GM21619 (cell line): ENCODE measurements at regions not wholly inside any gene's neighbourhood (a gene's known extent, or its start where the extent isn't known, plus 50 kb on each side); places are given as distances from the start of the nearest gene placed in this dataset.

Experiments
- ATAC-seq: cut with Tn5 transposase; IDR thresholded peaks from one replicate; pipeline ENCODE4 v1.9.1; 2021; ENCODE audit not compliant: unreplicated experiment

- ATAC-seq, result no peak
These were observed 86.5 kb upstream of the KAZN start for GRCh38 chr1:14511796-14512585.

GRCh38 chr1:14513111-14513510, 85.4 kb upstream of the KAZN start:
- ATAC-seq, result no peak

DNA sequence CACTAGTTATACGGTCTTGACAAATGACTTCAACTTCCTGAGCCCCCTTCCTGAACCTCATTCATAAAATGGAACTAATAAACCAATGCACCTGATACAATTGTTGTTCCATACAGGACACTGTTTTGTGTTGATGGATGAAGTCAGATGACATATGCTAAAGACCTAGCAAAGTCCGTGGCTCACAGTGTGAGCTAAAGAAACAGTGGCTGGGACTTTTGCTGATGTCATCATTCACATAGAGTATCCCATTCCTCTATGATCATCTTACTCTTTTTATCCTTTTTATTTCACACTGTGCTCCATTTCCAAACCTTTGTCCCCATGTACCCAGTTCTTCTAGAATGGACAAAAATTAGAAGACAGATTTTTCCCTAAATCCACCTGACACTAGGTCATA, 83.7 kb upstream of the KAZN start:
- no peak for ATAC-seq

- ATAC-seq, result no peak
These were observed 81.3 kb upstream of the KAZN start for GRCh38 chr1:14516974-14517840.

DNA sequence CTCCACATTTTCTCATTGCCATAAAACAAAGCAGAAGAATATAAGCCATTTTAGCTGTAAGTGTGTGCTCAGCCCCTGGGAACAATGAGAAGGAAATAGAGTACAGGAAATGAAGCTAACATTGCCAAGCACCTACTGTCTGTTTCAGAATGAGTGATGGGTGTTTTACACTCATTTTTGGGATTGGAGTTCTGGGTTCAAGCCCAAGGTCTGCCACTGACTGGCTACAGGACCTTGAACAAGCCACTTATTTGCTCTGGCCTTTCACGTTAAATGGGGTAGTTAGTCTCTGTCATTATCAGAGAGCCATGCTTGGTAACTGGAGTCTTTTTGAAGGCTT, 80.7 kb upstream of the KAZN start:
- no peak for ATAC-seq

GRCh38 chr1:14519976-14520375, 78.5 kb upstream of the KAZN start:
- ATAC-seq, result no peak

DNA sequence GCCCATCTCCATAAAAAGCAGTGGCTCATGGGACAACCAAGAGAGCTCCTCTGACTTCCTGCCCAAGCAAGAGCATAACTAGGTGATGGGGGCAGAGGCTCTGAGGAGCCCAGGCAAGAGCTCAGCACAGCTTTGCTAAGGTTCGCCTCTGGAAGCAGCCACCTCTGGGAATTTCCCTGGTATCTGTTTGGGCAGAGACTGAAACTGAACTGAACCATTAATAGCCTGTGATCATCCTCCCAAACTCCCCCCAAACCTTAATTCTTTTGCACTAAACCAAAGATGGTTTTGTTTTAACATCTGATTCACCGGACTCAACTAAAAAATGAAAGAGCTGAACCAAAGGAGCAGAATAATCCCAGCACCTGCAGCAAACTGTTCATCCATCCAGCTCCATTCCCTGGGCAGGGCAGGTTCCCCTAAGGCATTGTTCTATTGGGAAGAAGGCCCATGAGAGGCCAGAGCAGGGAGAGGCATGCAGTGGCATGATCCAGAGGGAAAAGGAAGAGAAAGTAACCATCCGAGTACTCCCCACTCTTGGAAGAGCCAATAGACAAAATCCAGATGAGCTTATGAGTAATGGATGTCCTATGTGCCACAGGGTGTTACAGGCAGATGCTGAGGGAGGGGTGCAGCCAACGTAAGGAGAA, 77.8 kb upstream of the KAZN start:
- peak; percentile 46 for ATAC-seq

GRCh38 chr1:14521622-14522021, 76.9 kb upstream of the KAZN start:
- no peak for ATAC-seq

GRCh38 chr1:14522077-14522925, 76.2 kb upstream of the KAZN start:
- no peak for ATAC-seq

DNA sequence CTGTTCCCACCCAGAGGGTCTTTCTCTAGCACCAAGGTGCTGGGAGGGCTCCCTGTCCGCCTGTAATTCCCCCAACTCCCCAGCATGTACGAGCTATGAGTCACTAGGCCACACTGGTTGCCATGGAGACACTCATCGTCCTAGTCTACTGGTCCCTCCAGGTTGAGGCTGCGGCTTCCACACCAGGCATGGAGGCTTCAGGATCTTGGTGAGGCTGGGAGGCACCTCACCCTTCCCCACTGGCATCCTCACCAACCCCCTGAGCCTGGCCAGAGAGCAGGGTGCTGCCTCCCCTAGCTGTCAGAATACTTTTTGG, 75.6 kb upstream of the KAZN start:
- ATAC-seq, result no peak

GRCh38 chr1:14524826-14525636, 73.5 kb upstream of the KAZN start:
- no peak for ATAC-seq

DNA sequence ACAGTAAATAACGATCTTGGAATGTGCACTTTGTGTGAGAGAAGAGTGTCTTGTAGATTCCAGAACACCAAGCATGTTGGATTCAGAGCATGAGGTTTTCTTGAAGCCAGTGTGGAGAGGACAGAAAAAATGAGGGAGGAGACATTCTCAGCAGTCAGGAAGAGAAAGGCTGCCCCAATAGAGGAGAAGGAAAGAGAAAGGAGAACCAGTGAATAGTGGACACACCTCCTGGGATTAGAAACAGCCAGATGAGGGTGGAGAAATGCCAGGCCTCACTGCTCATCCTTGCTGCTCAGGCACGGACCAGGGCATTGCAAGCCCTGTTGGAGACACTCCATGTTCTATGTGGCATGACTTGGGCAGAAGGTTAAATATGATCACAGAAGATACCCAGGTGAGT, 69.0 kb upstream of the KAZN start:
- no peak for ATAC-seq

- ATAC-seq, result no peak
These were observed 67.0 kb upstream of the KAZN start for GRCh38 chr1:14531519-14531918.

DNA sequence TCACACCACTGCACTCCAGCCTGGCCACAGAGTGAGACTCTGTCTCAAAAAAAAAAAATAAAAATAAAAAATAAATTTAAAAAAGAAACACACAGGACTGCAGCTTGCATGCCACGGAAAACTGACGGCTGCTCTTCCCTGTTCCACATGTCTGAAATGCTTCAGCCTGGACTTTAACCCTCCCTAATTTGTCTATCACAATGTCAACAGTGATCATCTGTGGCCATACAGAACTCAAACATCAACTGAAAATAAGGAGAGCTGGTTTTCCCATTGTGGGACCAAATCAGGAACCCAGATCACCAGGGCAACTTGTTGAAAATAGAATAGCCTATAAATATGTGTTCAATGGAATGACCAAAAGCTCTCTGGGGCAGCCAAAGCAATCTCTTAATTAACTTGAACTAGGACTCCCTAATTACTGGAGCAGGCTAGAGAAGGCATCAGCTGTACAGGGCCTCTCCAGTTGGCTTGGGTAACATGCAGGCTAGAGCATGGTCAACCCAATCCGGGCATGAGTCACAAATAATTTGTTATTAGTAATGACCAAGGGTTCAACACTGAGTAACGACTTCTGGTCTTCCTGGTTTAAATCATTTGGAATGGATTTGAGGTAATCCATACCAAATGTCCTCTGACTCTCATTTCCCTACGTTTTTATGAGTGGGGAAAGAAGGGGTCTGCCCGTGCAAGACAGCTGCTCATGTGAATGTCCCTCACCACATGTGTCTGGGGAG, 62.7 kb upstream of the KAZN start:
- no peak for ATAC-seq

- no peak for ATAC-seq
These were observed 60.1 kb upstream of the KAZN start for GRCh38 chr1:14538335-14538734.

DNA sequence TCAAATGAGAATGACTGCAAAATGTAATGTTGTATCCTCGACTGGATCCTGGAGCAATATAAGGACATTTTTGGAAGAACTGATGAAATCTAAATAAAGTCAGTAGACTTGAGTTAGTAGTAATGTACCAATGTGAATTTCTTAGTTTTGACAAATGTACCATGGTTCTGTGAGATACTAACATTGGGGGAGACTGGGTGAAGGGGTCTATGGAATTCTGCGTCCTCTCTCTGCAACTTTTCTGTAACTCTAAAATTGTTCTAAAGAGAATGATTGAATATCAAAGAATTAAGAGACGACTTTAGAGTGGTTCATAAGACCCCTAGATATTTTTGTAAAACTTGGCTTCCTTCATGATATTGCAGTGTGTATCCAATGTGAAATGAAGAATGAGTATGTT, 59.2 kb upstream of the KAZN start:
- no peak for ATAC-seq

DNA sequence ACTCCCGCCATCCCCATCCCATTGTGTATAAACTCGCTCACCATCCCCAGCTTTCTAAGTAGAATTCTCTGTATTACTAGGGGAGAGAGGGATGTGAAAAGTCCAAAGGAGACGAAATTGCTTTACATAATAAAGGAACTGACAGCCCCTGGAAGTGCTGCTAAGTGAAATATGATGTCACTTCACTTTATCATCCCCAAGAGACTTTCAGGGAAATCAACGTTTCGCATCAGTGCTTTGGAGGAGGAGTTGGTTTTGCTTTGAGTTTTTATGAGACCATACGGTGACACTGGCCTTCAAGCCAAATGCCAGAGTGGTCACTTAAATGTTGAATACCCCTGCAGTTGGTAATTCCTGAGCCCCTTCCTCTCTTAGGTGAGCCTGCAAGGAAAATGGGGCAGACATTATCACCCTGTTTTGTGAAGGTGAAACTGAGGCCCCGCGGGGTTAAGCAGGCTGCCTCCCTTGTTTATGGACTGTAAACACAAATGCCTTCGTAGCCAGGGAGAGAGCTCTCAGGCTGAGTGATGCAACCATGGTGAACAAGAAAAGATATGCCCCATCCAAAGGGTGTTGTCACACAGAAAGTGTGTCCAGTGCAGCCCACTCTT, 58.4 kb upstream of the KAZN start:
- no peak for ATAC-seq

DNA sequence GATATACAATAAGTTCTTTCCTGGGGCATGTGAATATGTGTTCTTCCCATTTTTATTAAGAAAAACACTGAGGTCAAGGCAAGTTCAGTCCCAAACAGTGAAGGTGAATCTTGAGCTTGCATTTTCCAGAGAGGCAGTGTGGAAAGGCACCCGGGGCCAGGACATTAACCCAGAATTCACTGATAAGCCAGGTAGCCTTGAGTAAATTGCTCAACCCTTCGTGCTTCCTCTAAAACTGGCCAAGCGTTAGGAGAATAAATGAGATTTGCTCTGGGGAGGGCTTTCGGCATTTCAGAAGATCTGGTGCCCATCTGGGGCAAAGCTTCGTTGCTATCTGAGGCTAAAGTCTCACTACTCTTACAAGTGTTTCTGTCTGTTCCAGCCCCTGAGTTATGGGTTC, 57.1 kb upstream of the KAZN start:
- no peak for ATAC-seq

GRCh38 chr1:14543191-14543840, 55.2 kb upstream of the KAZN start:
- no peak for ATAC-seq
